GM23338 (cell line): ENCODE measurements at regions not wholly inside any gene's neighbourhood (a gene's known extent, or its start where the extent isn't known, plus 50 kb on each side); places are given as distances from the start of the nearest gene placed in this dataset.
A peak's percentile ranks its signal among the peaks of the same experiment; 100 is the strongest.

Source experiments
- CREB1 ChIP-seq: fragments of 250-450 bp; sonication (Bioruptor Pico); IDR thresholded peaks from 2 replicates; pipeline ENCODE4 v1.5.0; 2020; ENCODE audit warnings: low read depth, mild to moderate bottlenecking, moderate library complexity
- CTCF ChIP-seq, 2 experiments: fragments of 200-600 bp in 1 of 2; sonication (generic) in 1 of 2; conservative IDR thresholded peaks; 2 replicates each; pipeline versions ENCODE4 v1.5.1 to v1.6.1; 2016 to 2017; ENCODE audit warnings: antibody characterized with exemption in 2 of 2, low read depth in 2 of 2, mild to moderate bottlenecking in 2 of 2, moderate library complexity in 1 of 2
- EZH2 ChIP-seq: fragments of 200-600 bp; sonication (generic); IDR thresholded peaks from one replicate; pipeline ENCODE4 v1.8.0; 2017; ENCODE audit warnings: antibody characterized with exemption, mild to moderate bottlenecking, low read depth; ENCODE audit not compliant: unreplicated experiment
- EZH2phosphoT487 ChIP-seq: fragments of 200-600 bp; sonication (generic); IDR thresholded peaks from one replicate; pipeline ENCODE4 v1.8.1; 2018; ENCODE audit warnings: antibody characterized with exemption; ENCODE audit not compliant: unreplicated experiment
- JUNB ChIP-seq: IDR thresholded peaks from one replicate; pipeline ENCODE4 v1.6.1; 2016; ENCODE audit warnings: antibody characterized with exemption; ENCODE audit not compliant: unreplicated experiment
- POLR2AphosphoS5 ChIP-seq: IDR thresholded peaks from 2 replicates; pipeline ENCODE4 v1.6.1; 2016; ENCODE audit warnings: antibody characterized with exemption, low read depth
- REST ChIP-seq: IDR thresholded peaks from one replicate; pipeline ENCODE4 v1.6.1; 2018; ENCODE audit warnings: antibody characterized with exemption; ENCODE audit not compliant: unreplicated experiment
- ZNF114 ChIP-seq: fragments of 250-450 bp; sonication (Bioruptor Pico); IDR thresholded peaks from 2 replicates; pipeline ENCODE4 v1.5.0; 2020; ENCODE audit warnings: mild to moderate bottlenecking, moderate library complexity

GRCh38 chr19:30085394-30085793, 143.4 kb downstream of the URI1 start:
- TF ChIP-seq EZH2phosphoT487 (no peak), CTCF (conservative IDR thresholded peaks at IDR 0.05; ENCODE audit: low read depth in 2 of 2) (peak; percentile 44 to 61), POLR2AphosphoS5 (no peak), ZNF114 (no peak), JUNB (no peak), REST (no peak), CREB1 (CRISPR knock-in tag) (no peak), EZH2 (no peak)
